ENCODE measurements at regions not wholly inside any gene's neighbourhood (a gene's known extent, or its start where the extent isn't known, plus 50 kb on each side); places are given as distances from the start of the nearest gene placed in this dataset.
A peak's percentile ranks its signal among the peaks of the same experiment; 100 is the strongest.

DNA sequence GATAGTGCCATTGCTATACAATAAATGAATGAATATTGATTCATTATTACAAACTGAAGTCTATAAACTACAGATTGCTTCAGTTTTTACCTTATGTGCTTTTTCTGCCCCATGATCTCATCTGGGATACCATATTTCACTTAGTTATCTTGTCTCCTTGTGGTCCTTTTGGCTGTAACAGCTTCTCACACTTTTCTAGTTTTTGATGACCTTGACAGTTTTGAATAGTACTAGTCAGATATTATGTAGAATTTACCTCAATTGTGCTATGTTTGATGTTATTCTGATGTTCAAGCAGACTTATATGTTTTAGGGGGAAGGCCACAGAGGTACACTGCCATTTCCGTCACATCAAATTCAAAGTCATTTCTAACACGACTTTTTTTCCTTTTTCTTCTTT, 2364.3 kb upstream of the ACO1 start:
- Histone ChIP-seq H3K4me3 (replicated peaks in 1 of 3; ENCODE audit: insufficient read depth in 1 of 3, low read depth in 2 of 3, low read length in 3 of 3) (no peak overlapping the region), H3K27me3 (ENCODE audit: control insufficient read depth in 1 of 2, insufficient read depth in 2 of 2, low read length in 2 of 2) (no peaks in the 10 kb centered on the region), H3K4me1 (ENCODE audit: insufficient read depth, low read length) (no peaks in the 10 kb centered on the region), H3K36me3 (replicated peaks in 1 of 2; ENCODE audit: control insufficient read depth in 1 of 2, insufficient read depth in 2 of 2, low read length in 2 of 2) (no peaks in the 10 kb centered on the region), H4K20me1 (ENCODE audit: insufficient read depth, low read length) (no peaks in the 10 kb centered on the region; the same call in 1 of the 2 replicates), H3K4me2 (ENCODE audit: low read depth, low read length) (no peak overlapping the region), H3K9ac (ENCODE audit: insufficient read depth, low read depth, low read length) (no peak overlapping the region), H3K27ac (ENCODE audit: extremely low read length, insufficient read depth, low read length) (no peak overlapping the region), H3K9me3 (ENCODE audit: low read length) (no peaks in the 10 kb centered on the region), H3K79me2 (ENCODE audit: insufficient read depth, low read length) (no peaks in the 10 kb centered on the region), H2AFZ (ENCODE audit: low read length) (no peak overlapping the region)
- BruUV-seq (replicated peaks) = no TSS peak
- in situ Hi-C loops (cut with HindIII; ENCODE audit: extremely low pct_ligation_motif_present, low pct_unique_long_range_greater_than_20kb) (no loop called here), intact Hi-C loops (cut with micrococcal nuclease; ENCODE audit: unreplicated experiment) (no loop called here)
- TF ChIP-seq, protein P1, sequence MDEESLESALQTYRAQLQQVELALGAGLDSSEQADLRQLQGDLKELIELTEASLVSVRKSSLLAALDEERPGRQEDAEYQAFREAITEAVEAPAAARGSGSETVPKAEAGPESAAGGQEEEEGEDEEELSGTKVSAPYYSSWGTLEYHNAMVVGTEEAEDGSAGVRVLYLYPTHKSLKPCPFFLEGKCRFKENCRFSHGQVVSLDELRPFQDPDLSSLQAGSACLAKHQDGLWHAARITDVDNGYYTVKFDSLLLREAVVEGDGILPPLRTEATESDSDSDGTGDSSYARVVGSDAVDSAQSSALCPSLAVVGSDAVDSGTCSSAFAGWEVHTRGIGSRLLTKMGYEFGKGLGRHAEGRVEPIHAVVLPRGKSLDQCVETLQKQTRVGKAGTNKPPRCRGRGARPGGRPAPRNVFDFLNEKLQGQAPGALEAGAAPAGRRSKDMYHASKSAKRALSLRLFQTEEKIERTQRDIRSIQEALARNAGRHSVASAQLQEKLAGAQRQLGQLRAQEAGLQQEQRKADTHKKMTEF (CRISPR knock-in tag; IDR thresholded peaks at IDR 0.05) = no peak
- TF ChIP-seq MAFK (conservative IDR thresholded peaks at IDR 0.05 in 1 of 2, IDR thresholded peaks at IDR 0.05 in 1 of 2; ENCODE audit: low read length in 2 of 2) (peak; percentile 62 to 75), PCBP1 (IDR thresholded peaks at IDR 0.05; ENCODE audit: borderline replicate concordance, low read depth, low read length) (no peak), SALL2 (CRISPR knock-in tag; IDR thresholded peaks at IDR 0.05) (no peak), MAFF (IDR thresholded peaks at IDR 0.05; ENCODE audit: low read depth, low read length) (peak; percentile 69)
- TF ChIP-seq, protein P2, sequence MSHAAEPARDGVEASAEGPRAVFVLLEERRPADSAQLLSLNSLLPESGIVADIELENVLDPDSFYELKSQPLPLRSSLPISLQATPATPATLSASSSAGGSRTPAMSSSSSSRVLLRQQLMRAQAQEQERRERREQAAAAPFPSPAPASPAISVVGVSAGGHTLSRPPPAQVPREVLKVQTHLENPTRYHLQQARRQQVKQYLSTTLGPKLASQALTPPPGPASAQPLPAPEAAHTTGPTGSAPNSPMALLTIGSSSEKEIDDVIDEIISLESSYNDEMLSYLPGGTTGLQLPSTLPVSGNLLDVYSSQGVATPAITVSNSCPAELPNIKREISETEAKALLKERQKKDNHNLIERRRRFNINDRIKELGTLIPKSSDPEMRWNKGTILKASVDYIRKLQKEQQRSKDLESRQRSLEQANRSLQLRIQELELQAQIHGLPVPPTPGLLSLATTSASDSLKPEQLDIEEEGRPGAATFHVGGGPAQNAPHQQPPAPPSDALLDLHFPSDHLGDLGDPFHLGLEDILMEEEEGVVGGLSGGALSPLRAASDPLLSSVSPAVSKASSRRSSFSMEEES (CRISPR knock-in tag; IDR thresholded peaks at IDR 0.05) = no peak
- TF ChIP-seq, protein P3, sequence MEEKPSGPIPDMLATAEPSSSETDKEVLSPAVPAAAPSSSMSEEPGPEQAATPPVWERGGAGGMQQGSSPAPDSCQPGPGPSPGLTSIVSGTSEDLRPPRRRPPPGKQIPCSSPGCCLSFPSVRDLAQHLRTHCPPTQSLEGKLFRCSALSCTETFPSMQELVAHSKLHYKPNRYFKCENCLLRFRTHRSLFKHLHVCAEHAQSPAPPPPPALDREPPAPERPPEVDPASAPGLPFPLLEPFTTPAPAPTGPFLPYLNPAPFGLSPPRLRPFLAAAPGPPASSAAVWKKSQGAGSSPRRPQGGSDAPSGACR (CRISPR knock-in tag; IDR thresholded peaks at IDR 0.05) = no peak
- FAIRE-seq = no peak
- ATAC-seq = no peak
- WGBS (ENCODE audit: low lambda C conversion rate) = 2% methylated on average over 2 of the region's 2 CpGs
- ChIA-PET POLR2A (no interaction called here), CTCF (ENCODE audit: low intra/inter-chr PET ratio, low total read pairs) (no interaction called here)
- no peak for DNase-seq (ENCODE audit: low spot score)
